A673 (cell line): ENCODE measurements at regions not wholly inside any gene's neighbourhood (a gene's known extent, or its start where the extent isn't known, plus 50 kb on each side); places are given as distances from the start of the nearest gene placed in this dataset.

Source experiments
- BruUV-seq: library from RNA; stranded (reverse); fragments of 400-500 nt; replicated peaks from 2 replicates; lab custom pipeline; 2021; lab: Mats Ljungman, UMichigan
- CTCF ChIA-PET: fragments of 300-600 bp; sonication (Branson Sonifier 250); formaldehyde crosslinking; loops from one replicate; lab custom pipeline; 2022; ENCODE audit warnings: antibody characterized with exemption; lab: Charles Lee
- POLR2A ChIA-PET: fragments of 300-600 bp; sonication (Branson Sonifier 250); formaldehyde crosslinking; loops from one replicate; lab custom pipeline; 2022; ENCODE audit warnings: antibody characterized with exemption; ENCODE audit not compliant: low non-redundant PET; lab: Charles Lee
- DNase-seq: peaks from one replicate; pipeline ENCODE4 v3.0.0-alpha.2; 2015; ENCODE audit warnings: low spot score
- H3K27ac ChIP-seq: fragments of 200-600 bp; sonication (generic); 2 replicates; pipeline ENCODE4 v1.5.1; 2016; ENCODE audit warnings: mixed run types, low read depth, mild to moderate bottlenecking, mixed read lengths, antibody characterized with exemption, low read length; ENCODE audit not compliant: poor library complexity, severe bottlenecking
- H3K27me3 ChIP-seq: fragments of 200-600 bp; sonication (generic); replicated peaks from 2 replicates; pipeline ENCODE4 v1.6.1; 2017; ENCODE audit warnings: mixed run types, low read depth, mild to moderate bottlenecking, mixed read lengths, antibody characterized with exemption, low read length; ENCODE audit not compliant: insufficient read depth, poor library complexity
- H3K36me3 ChIP-seq: fragments of 200-600 bp; sonication (generic); 2 replicates; pipeline ENCODE4 v1.6.1; 2016; ENCODE audit warnings: mixed run types, mild to moderate bottlenecking, mixed read lengths, antibody characterized with exemption, low read length; ENCODE audit not compliant: insufficient read depth, poor library complexity, severe bottlenecking
- H3K4me1 ChIP-seq: fragments of 200-600 bp; sonication (generic); 2 replicates; pipeline ENCODE4 v1.6.1; 2017; ENCODE audit warnings: mixed run types, mild to moderate bottlenecking, mixed read lengths, antibody characterized with exemption, low read length; ENCODE audit not compliant: insufficient read depth, poor library complexity, severe bottlenecking
- H3K4me3 ChIP-seq: fragments of 200-600 bp; sonication (generic); 2 replicates; pipeline ENCODE4 v1.5.1; 2016; ENCODE audit warnings: low read depth, mixed run types, mild to moderate bottlenecking, mixed read lengths, low read length; ENCODE audit not compliant: poor library complexity, severe bottlenecking
- H3K9me3 ChIP-seq: fragments of 200-600 bp; sonication (generic); 2 replicates; pipeline ENCODE4 v1.6.1; 2016; ENCODE audit warnings: mixed run types, low read depth, mild to moderate bottlenecking, mixed read lengths, antibody characterized with exemption, low read length; ENCODE audit not compliant: poor library complexity, severe bottlenecking
- CTCF ChIP-seq: fragments of 300-800, 200-600 bp; sonication (generic); conservative IDR thresholded peaks from 2 replicates; pipeline ENCODE4 v1.5.1; 2017; ENCODE audit warnings: low read depth, mild to moderate bottlenecking, antibody characterized with exemption, low read length, moderate library complexity, mixed read lengths
- EZH2 ChIP-seq: fragments of 200-600 bp; sonication (generic); IDR thresholded peaks from 2 replicates; pipeline ENCODE4 v1.6.1; 2017; ENCODE audit warnings: borderline replicate concordance, low read depth, mild to moderate bottlenecking, mixed read lengths, antibody characterized with exemption, low read length; ENCODE audit not compliant: poor library complexity, severe bottlenecking
- intact Hi-C: fragments of 100-400 bp; cut with micrococcal nuclease; formaldehyde crosslinking; loops from one replicate; pipeline ENCODE4 v1.10.0; 2022; ENCODE audit not compliant: unreplicated experiment

DNA sequence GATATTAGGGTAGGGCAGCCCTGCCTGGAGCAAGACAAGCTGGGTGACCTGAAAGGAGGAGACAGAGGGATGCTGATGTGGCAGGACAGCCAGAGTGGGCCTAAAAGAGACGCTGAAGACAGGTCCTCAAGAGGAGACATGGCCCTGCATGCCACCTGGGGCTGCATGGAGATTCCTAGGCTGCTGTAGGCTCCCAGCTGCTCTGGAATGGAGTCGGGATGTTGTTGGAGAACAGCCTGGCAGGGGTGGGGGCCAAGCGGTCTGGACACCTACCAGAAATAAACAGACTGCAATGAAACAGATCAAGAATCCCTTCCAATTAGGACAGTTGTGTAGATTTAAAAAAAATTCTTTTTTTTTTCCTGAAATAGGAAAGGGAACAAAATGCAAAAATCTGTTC, 97.8 kb upstream of the NPAS2 start:
- DNase-seq = no peak
- no peak for TF ChIP-seq CTCF
- no peak for TF ChIP-seq EZH2
- ChIA-PET CTCF (no interaction called here), POLR2A (no interaction called here)
- Histone ChIP-seq H3K9me3 (no peaks in the 10 kb centered on the region), H3K4me3 (no peak overlapping the region), H3K4me1 (no peaks in the 10 kb centered on the region), H3K27ac (no peak overlapping the region), H3K27me3 (no peaks in the 10 kb centered on the region), H3K36me3 (no peaks in the 10 kb centered on the region)
- intact Hi-C loops = no loop called here
- BruUV-seq = no TSS peak

GRCh38 chr2:100726866-100727265, 93.1 kb upstream of the NPAS2 start:
- BruUV-seq = no TSS peak
- H3K36me3 ChIP-seq = no peaks in the 10 kb centered on the region
- no peaks in the 10 kb centered on the region for H3K27me3 ChIP-seq
- H3K4me3 ChIP-seq = no peak overlapping the region
- ChIA-PET POLR2A (no interaction called here), CTCF (no interaction called here)
- H3K4me1 ChIP-seq = no peaks in the 10 kb centered on the region
- TF ChIP-seq CTCF (no peak), EZH2 (no peak)
- no peaks in the 10 kb centered on the region for H3K9me3 ChIP-seq
- intact Hi-C loops = loop anchor here (5.0 kb wide), 1 partner anchor 115 kb away; no protein-coding TSS in a partner anchor
- H3K27ac ChIP-seq = no peak overlapping the region
- DNase-seq = no peak

DNA sequence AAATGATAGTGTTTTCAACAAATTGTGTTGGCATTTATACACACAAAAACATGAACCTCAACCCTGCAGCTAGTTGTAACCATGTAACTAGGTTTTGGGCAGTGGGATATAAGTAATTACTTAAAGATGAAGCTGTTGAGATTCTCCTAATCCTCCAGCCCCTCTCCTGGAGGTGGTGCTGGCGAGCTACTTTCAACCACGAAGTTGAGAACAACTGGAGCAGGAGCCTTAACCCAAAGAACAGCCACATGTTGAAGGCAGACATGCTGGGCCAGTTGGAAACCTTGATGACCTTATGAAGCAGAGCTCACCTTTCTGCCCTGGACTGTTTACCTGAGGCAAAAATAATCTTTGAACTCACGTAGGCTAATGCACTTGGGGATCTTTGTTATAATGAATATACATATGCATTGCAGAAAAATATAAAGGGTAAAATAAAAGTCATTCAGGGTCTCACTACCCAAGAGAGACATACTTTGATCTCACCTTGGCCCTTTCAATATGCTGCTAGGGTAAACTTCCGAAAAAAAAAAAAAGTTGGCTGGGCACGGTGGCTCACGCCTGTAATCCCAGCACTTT, 89.6 kb upstream of the NPAS2 start:
- Histone ChIP-seq H3K36me3 (no peaks in the 10 kb centered on the region), H3K27me3 (no peaks in the 10 kb centered on the region), H3K27ac (no peak overlapping the region), H3K4me1 (peaks cover 9% of the 10 kb centered on the region), H3K9me3 (no peaks in the 10 kb centered on the region), H3K4me3 (no peak overlapping the region)
- CTCF ChIA-PET = interaction anchor here (0.7 to 1.7 kb wide), 4 partner anchors 88 to 282 kb away, joined by 3 to 8 read pairs (median 4); no protein-coding TSS in a partner anchor
- peak; percentile 80 for DNase-seq
- intact Hi-C loops = loop anchor here (1.0 to 5.0 kb wide), 2 partner anchors 87 to 255 kb away; no protein-coding TSS in a partner anchor
- POLR2A ChIA-PET = no interaction called here
- TF ChIP-seq EZH2 (no peak), CTCF (peak; percentile 77)
- BruUV-seq = no TSS peak
